ENCODE measurements at regions not wholly inside any gene's neighbourhood (a gene's known extent, or its start where the extent isn't known, plus 50 kb on each side); places are given as distances from the start of the nearest gene placed in this dataset.

DNA sequence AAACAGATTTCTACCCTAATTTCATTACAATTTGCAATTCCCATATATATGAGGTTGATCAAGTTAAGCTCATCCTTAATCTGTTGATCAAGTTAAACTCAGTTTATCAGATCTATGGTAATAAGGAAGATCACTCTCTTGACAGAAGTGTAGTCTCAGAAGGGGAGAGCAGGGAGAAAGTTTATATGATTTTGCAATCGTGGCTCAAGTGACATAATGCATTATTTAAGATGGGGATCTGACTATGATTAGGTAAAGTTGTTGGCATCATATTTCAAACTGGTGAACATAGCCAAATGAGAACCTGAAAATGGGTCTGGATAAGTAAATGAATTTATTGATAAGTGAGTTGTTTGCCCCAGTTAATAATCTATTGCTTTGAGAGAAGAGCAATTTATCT, 995.3 kb downstream of the OTOL1 start:
- no peaks in the 10 kb centered on the region for H3K27me3 ChIP-seq (ENCODE audit: control insufficient read depth, insufficient read depth, low read length)
- POLR2A ChIA-PET = no interaction called here
- no peaks in the 10 kb centered on the region for H3K36me3 ChIP-seq (ENCODE audit: control insufficient read depth, insufficient read depth, low read length)
- no peak overlapping the region for H3K4me3 ChIP-seq (ENCODE audit: low read depth, low read length)
- CTCF ChIA-PET = no interaction called here
- TF ChIP-seq CTCF (IDR thresholded peaks at IDR 0.05; ENCODE audit: insufficient read depth, low read depth, low read length) = no peak
- peak; percentile 3 for DNase-seq (ENCODE audit: low read depth)

DNA sequence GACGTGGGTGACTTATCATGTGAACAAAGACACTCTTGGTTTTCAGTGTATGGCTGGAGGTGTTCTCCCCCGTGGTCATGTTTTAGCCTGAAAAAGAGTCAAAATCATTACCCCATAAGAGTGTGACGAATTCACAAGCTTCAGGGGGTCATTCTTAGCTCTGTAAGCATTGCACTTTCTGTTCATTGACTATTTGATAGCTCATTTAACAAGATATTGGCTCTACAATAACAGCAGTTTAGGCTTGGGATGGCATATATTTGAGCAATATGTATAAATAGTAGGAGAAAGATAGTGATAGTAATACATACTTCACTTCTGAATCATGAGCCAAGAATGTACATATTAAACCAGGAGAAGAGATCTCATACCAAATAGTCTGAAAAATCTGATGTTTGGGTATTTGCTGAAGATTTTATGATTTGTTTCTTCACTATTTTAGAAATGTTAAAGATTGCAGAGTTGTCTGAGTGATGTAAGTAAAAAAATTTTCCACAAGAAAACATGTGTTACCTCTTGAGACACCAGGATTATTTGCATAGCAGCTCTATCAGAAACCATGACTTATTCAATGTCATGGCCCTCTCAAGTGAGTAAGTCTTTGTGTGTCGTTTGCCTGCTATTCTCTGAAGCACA, 996.0 kb downstream of the OTOL1 start:
- H3K4me3 ChIP-seq (ENCODE audit: low read depth, low read length) = no peak overlapping the region
- POLR2A ChIA-PET = no interaction called here
- TF ChIP-seq CTCF (IDR thresholded peaks at IDR 0.05; ENCODE audit: insufficient read depth, low read depth, low read length) = no peak
- DNase-seq (ENCODE audit: low read depth) = peak; percentile 73
- CTCF ChIA-PET = interaction anchor here (1.5 kb wide), 1 partner anchor 22 kb away, joined by 3 read pairs; no protein-coding TSS in a partner anchor
- H3K36me3 ChIP-seq (ENCODE audit: control insufficient read depth, insufficient read depth, low read length) = no peaks in the 10 kb centered on the region
- no peaks in the 10 kb centered on the region for H3K27me3 ChIP-seq (ENCODE audit: control insufficient read depth, insufficient read depth, low read length)

DNA sequence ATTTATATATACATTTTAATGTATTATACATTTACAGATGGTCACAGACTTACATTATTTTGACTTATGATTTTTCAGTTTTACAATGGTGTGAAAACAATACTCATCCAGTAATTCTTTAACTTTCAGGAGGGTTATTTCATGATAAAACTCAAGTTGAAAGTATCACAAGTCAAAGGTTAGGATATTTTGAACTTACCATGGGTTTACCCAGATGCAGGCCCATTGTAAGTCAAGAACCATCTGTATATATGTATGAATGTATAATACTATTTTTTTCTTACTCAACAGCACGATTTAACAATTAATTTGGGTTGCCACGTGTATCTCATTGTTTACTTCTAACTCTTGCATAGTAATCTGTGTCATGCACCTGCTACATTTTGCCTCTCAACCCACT, 1002.0 kb downstream of the OTOL1 start:
- Histone ChIP-seq H3K36me3 (ENCODE audit: control insufficient read depth, insufficient read depth, low read length) (no peaks in the 10 kb centered on the region), H3K27me3 (ENCODE audit: control insufficient read depth, insufficient read depth, low read length) (no peaks in the 10 kb centered on the region), H3K4me3 (ENCODE audit: low read depth, low read length) (no peak overlapping the region)
- no peak for DNase-seq (ENCODE audit: low read depth)
- ChIA-PET CTCF (no interaction called here), POLR2A (no interaction called here)
- no peak for TF ChIP-seq CTCF (IDR thresholded peaks at IDR 0.05; ENCODE audit: insufficient read depth, low read depth, low read length)

DNA sequence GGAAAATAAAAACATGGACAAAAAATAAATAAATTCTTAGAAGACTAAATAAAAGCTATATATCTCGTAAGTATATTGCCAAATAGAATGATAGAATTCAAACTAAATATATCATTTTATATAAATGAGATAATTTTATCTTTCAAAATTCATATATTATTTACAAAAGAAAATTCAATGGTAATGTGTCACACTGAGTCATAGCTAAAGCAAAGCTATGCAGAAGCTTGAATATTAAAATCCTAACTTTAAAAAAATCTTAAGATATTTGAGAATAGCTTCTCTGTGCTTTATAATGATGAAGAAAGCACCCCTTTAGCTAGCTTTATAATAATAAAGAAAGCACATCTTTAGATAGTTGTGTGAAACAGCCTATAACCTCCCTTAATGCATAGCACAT, 1010.8 kb downstream of the OTOL1 start:
- DNase-seq (ENCODE audit: low read depth) = no peak
- CTCF ChIA-PET = no interaction called here
- Histone ChIP-seq H3K36me3 (ENCODE audit: control insufficient read depth, insufficient read depth, low read length) (no peaks in the 10 kb centered on the region), H3K27me3 (ENCODE audit: control insufficient read depth, insufficient read depth, low read length) (no peaks in the 10 kb centered on the region), H3K4me3 (ENCODE audit: low read depth, low read length) (no peak overlapping the region)
- POLR2A ChIA-PET = interaction anchor here (0.6 kb wide), 1 partner anchor 9 kb away, joined by 3 read pairs; no protein-coding TSS in a partner anchor
- TF ChIP-seq CTCF (IDR thresholded peaks at IDR 0.05; ENCODE audit: insufficient read depth, low read depth, low read length) = no peak

DNA sequence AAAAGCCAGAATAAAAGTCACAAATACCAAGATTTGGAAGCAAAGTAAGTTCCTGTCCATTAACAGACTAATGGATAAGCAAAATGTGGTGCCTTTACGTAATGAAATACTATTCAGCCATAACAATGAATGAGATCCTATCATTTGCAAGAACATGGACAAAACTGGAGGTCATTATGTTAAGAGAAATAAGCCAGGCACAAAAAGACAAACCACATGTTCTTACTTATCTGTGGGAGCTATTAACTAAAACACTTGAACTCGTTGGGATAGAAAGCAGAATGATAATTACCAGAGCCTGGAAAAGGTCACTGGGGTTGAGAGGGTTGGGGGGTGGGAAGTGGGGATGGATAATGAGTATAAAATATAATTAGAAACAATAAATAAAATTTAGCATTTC, 1015.9 kb downstream of the OTOL1 start:
- no peak for DNase-seq (ENCODE audit: low read depth)
- POLR2A ChIA-PET = no interaction called here
- no peaks in the 10 kb centered on the region for H3K36me3 ChIP-seq (ENCODE audit: control insufficient read depth, insufficient read depth, low read length)
- CTCF ChIA-PET = no interaction called here
- H3K27me3 ChIP-seq (ENCODE audit: control insufficient read depth, insufficient read depth, low read length) = no peaks in the 10 kb centered on the region
- no peak overlapping the region for H3K4me3 ChIP-seq (ENCODE audit: low read depth, low read length)
- TF ChIP-seq CTCF (IDR thresholded peaks at IDR 0.05; ENCODE audit: insufficient read depth, low read depth, low read length) = no peak
